B cell (primary cell): ENCODE measurements at regions not wholly inside any gene's neighbourhood (a gene's known extent, or its start where the extent isn't known, plus 50 kb on each side); places are given as distances from the start of the nearest gene placed in this dataset.
"Not testable (repeated sequence)": the region's sequence is repeated elsewhere in the genome, so short reads cannot be mapped to it uniquely, and the experiment has no call there.

Experiments
- ATAC-seq: fragments of 200-7000 bp; cut with Tn5 transposase; one replicate; pipeline ENCODE4 v1.10.0; 2021; ENCODE audit warnings: low read depth, mild to moderate bottlenecking, moderate number of reproducible peaks, moderate library complexity
- CTCF ChIA-PET: fragments of 350-600 bp; sonication (Branson Sonifier 250); formaldehyde crosslinking; loops from one replicate; lab custom pipeline; 2021; ENCODE audit warnings: antibody characterized with exemption, inconsistent platforms; lab: Charles Lee
- POLR2A ChIA-PET: fragments of 350-600 bp; sonication (Branson Sonifier 250); formaldehyde crosslinking; loops from one replicate; lab custom pipeline; 2021; ENCODE audit warnings: antibody characterized with exemption; lab: Charles Lee
- DNase-seq: peaks from one replicate; pipeline ENCODE4 v3.0.0; 2013
- H2AFZ ChIP-seq: 2 replicates; pipeline ENCODE4 v1.6.1; 2012; ENCODE audit warnings: mild to moderate bottlenecking, low read depth, low read length; ENCODE audit not compliant: insufficient read depth, poor library complexity, severe bottlenecking
- H3K27ac ChIP-seq, 2 donors: 1 replicate in 1 of 2; 2 replicates in 1 of 2; pipeline ENCODE4 v1.5.1; 2012 to 2013; ENCODE audit warnings: low read length in 2 of 2, mild to moderate bottlenecking in 2 of 2, moderate library complexity in 1 of 2
- H3K27me3 ChIP-seq, 4 experiments: fragments of 200-600 bp in 1 of 4; sonication (generic) in 1 of 4; replicated peaks in 1 of 4; 1 replicate in 2 of 4; 2 replicates in 2 of 4; pipeline versions ENCODE4 v1.6.1 to v1.7.0; 2013 to 2016; ENCODE audit warnings: low read length in 3 of 4, mild to moderate bottlenecking in 2 of 4, mixed read lengths in 1 of 4, moderate library complexity in 1 of 4; ENCODE audit not compliant: insufficient read depth in 4 of 4, control insufficient read depth in 3 of 4; ENCODE audit errors: control extremely low read depth in 1 of 4
- H3K36me3 ChIP-seq, 2 experiments: replicated peaks in 1 of 2; 1 replicate in 1 of 2; 2 replicates in 1 of 2; pipeline versions ENCODE4 v1.6.1 to v1.7.1; 2013; ENCODE audit warnings: low read length in 1 of 2; ENCODE audit not compliant: insufficient read depth in 2 of 2, control insufficient read depth in 1 of 2; ENCODE audit errors: control extremely low read depth in 1 of 2, extremely low read depth in 1 of 2
- H3K4me1 ChIP-seq, 2 donors: fragments of 200-600 bp in 1 of 2; sonication (generic) in 1 of 2; 1 replicate in 1 of 2; 2 replicates in 1 of 2; pipeline versions ENCODE4 v1.5.1 to v1.6.1; 2013 to 2017; ENCODE audit warnings: low read length in 2 of 2; ENCODE audit not compliant: control insufficient read depth in 2 of 2, insufficient read depth in 2 of 2
- H3K4me2 ChIP-seq: replicated peaks from 2 replicates; pipeline ENCODE3; 2012; ENCODE audit warnings: mild to moderate bottlenecking, low read depth, low read length; ENCODE audit not compliant: poor library complexity, severe bottlenecking
- H3K4me3 ChIP-seq, 5 experiments: fragments of 200-600 bp in 1 of 5; sonication (generic) in 1 of 5; 1 replicate in 3 of 5; 2 replicates in 2 of 5; pipeline versions ENCODE4 v1.5.1 to v1.7.0; 2011 to 2016; ENCODE audit warnings: low read length in 4 of 5, mild to moderate bottlenecking in 4 of 5, low read depth in 2 of 5, control low read depth in 1 of 5, moderate library complexity in 1 of 5; ENCODE audit not compliant: insufficient read depth in 1 of 5; ENCODE audit errors: control extremely low read depth in 1 of 5, extremely low read depth in 1 of 5
- H3K79me2 ChIP-seq: fragments of 200-600 bp; sonication (generic); one replicate; pipeline ENCODE4 v1.6.0; 2016; ENCODE audit warnings: low read length; ENCODE audit not compliant: control insufficient read depth, insufficient read depth
- H3K9ac ChIP-seq: fragments of 200-600 bp; sonication (generic); 2 replicates; pipeline ENCODE4 v1.6.1; 2017; ENCODE audit warnings: mild to moderate bottlenecking, low read length, moderate library complexity
- H3K9me3 ChIP-seq, 3 donors: one replicate each; pipeline versions ENCODE4 v1.6.1 to v1.7.1; 2013; ENCODE audit warnings: low read length in 2 of 3; ENCODE audit not compliant: control insufficient read depth in 2 of 3, insufficient read depth in 1 of 3; ENCODE audit errors: control extremely low read depth in 1 of 3
- H4K20me1 ChIP-seq: 2 replicates; pipeline ENCODE4 v1.6.0; 2012; ENCODE audit warnings: mild to moderate bottlenecking, low read length; ENCODE audit not compliant: insufficient read depth, control insufficient read depth, poor library complexity, severe bottlenecking
- H3K27ac Mint-ChIP-seq: one replicate; pipeline ENCODE4 v1.8.0; 2021; ENCODE audit warnings: mixed read lengths
- H3K27me3 Mint-ChIP-seq: one replicate; pipeline ENCODE4 v1.8.0; 2021; ENCODE audit warnings: mixed read lengths
- H3K4me1 Mint-ChIP-seq: one replicate; pipeline ENCODE4 v1.8.0; 2021; ENCODE audit warnings: mixed read lengths
- H3K4me3 Mint-ChIP-seq: one replicate; pipeline ENCODE4 v1.8.0; 2021; ENCODE audit warnings: mixed read lengths
- H3K9me3 Mint-ChIP-seq: one replicate; pipeline ENCODE4 v1.8.0; 2022; ENCODE audit warnings: mixed read lengths; ENCODE audit not compliant: insufficient read depth
- WGBS: methylation state at CpG from one replicate; pipeline ENCODE4 v1.1.5; 2013; ENCODE audit warnings: missing lambda C conversion rate; ENCODE audit not compliant: insufficient coverage; 5-methylcytosine and 5-hydroxymethylcytosine counted together
- intact Hi-C: fragments of 100-400 bp; cut with micrococcal nuclease; formaldehyde crosslinking; loops from one replicate; pipeline ENCODE4 v1.10.0; 2022

GRCh38 chr9:94421951-94422350 lies 93.5 kb upstream of the NUTM2F start:
- H3K27me3 ChIP-seq, H3K4me1 Mint-ChIP-seq, H3K79me2 ChIP-seq, H3K9ac ChIP-seq, H3K27me3 Mint-ChIP-seq, POLR2A ChIA-PET, H3K4me3 Mint-ChIP-seq, H2AFZ ChIP-seq, H3K4me1 ChIP-seq, H3K27ac Mint-ChIP-seq, DNase-seq, H3K9me3 ChIP-seq, CTCF ChIA-PET, H3K9me3 Mint-ChIP-seq, H3K36me3 ChIP-seq, H4K20me1 ChIP-seq, H3K4me2 ChIP-seq, ATAC-seq, intact Hi-C loops, H3K27ac ChIP-seq, H3K4me3 ChIP-seq: not testable (repeated sequence)
- no CpG with 5 or more reads among the region's 9 CpGs for WGBS

DNA sequence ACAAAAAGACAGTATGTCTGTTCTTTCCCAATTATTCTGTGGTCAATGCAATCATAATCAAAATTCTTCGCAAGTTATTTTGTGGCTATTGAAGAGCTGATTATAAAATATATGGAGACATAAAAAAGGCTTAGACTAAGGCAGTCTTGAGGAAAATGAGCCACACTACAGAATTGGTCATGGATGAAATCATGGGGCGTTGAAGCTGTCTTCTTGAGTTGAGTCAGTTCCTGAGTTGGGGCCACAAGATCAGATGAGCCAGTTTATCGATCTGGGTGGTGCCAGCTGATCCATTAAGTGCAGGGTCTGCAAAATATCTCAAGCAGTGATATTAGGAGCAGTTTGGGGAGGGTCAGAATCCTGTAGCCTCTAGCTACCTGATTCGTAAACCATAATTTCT lies 96.9 kb upstream of the NUTM2F start:
- H3K27me3 Mint-ChIP-seq, H3K9ac ChIP-seq, H3K9me3 Mint-ChIP-seq, intact Hi-C loops, H3K27me3 ChIP-seq, H3K4me1 Mint-ChIP-seq, H3K4me3 Mint-ChIP-seq, H3K9me3 ChIP-seq, H3K4me2 ChIP-seq, H3K27ac ChIP-seq, H3K27ac Mint-ChIP-seq, H2AFZ ChIP-seq, H3K36me3 ChIP-seq, DNase-seq, POLR2A ChIA-PET, H3K4me3 ChIP-seq, H3K79me2 ChIP-seq, CTCF ChIA-PET, H3K4me1 ChIP-seq, H4K20me1 ChIP-seq, ATAC-seq: not testable (repeated sequence)
- no CpG with 5 or more reads among the region's 4 CpGs for WGBS

GRCh38 chr9:94437128-94437527 lies 108.7 kb upstream of the NUTM2F start:
- ATAC-seq, H3K4me3 Mint-ChIP-seq, DNase-seq, intact Hi-C loops, H3K9ac ChIP-seq, H3K9me3 Mint-ChIP-seq, H4K20me1 ChIP-seq, H3K4me2 ChIP-seq, H3K27ac Mint-ChIP-seq, H3K79me2 ChIP-seq, CTCF ChIA-PET, H3K4me1 ChIP-seq, H3K4me3 ChIP-seq, H3K27ac ChIP-seq, H3K4me1 Mint-ChIP-seq, H3K27me3 Mint-ChIP-seq, H2AFZ ChIP-seq, H3K9me3 ChIP-seq, H3K27me3 ChIP-seq, H3K36me3 ChIP-seq, POLR2A ChIA-PET: not testable (repeated sequence)
- WGBS: no CpG with 5 or more reads among the region's 2 CpGs

GRCh38 chr9:94438336-94438735 lies 109.9 kb upstream of the NUTM2F start:
- POLR2A ChIA-PET, H3K9me3 ChIP-seq, H3K27me3 ChIP-seq, H3K9me3 Mint-ChIP-seq, ATAC-seq, H2AFZ ChIP-seq, H3K9ac ChIP-seq, H3K27ac ChIP-seq, H3K4me2 ChIP-seq, H4K20me1 ChIP-seq, H3K4me3 ChIP-seq, H3K4me1 Mint-ChIP-seq, H3K27ac Mint-ChIP-seq, intact Hi-C loops, H3K4me3 Mint-ChIP-seq, H3K4me1 ChIP-seq, CTCF ChIA-PET, H3K79me2 ChIP-seq, DNase-seq, H3K27me3 Mint-ChIP-seq: not testable (repeated sequence)
- peaks cover 2 to 11% of the 10 kb centered on the region in 2 experiments for H3K36me3 ChIP-seq
- WGBS: no CpG with 5 or more reads among the region's 1 CpG
